ENCODE measurements at regions not wholly inside any gene's neighbourhood (a gene's known extent, or its start where the extent isn't known, plus 50 kb on each side); places are given as distances from the start of the nearest gene placed in this dataset.

GRCh38 chr9:108477529-108478006 lies 378.2 kb downstream of the ACTL7B start:
- TF ChIP-seq CTCF (conservative IDR thresholded peaks at IDR 0.05; ENCODE audit: low read length) (no peak), EZH2phosphoT487 (IDR thresholded peaks at IDR 0.05; ENCODE audit: borderline replicate concordance) (no peak)

Data from Loucy (cell line).